ENCODE measurements at regions not wholly inside any gene's neighbourhood (a gene's known extent, or its start where the extent isn't known, plus 50 kb on each side); places are given as distances from the start of the nearest gene placed in this dataset.

DNA sequence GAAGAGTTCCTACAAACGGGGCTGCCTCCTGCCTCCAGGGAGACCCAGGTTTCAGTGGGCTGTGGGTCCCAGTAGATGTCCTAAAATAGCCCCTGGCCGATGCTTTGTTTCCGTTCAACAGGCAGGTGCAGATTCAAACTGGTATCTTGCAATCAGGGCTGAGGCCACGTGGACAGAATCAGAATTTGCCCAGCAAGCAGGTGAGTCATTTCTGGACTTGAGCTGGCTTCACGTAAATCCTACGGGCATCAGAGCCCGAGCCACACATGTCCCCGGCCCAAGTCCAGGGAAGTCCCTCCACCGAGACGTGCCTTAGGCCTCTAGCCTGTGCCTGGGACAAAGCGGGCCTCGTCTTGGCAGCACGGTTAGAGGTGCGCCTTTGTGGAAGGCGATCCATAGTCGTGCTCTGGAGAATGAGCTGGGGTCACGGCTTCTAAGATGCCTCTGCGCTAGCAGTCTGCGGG lies 101.6 kb upstream of the FRMD1 start:
- H3K27ac Mint-ChIP-seq (ENCODE audit: unreplicated experiment) = no peak overlapping the region
- peak; percentile 73 for DNase-seq (ENCODE audit: extremely low spot score, unreplicated experiment)
- H3K36me3 Mint-ChIP-seq (ENCODE audit: unreplicated experiment) = no peaks in the 10 kb centered on the region
- H3K4me3 Mint-ChIP-seq (ENCODE audit: unreplicated experiment) = no peak overlapping the region
- H3K9me3 Mint-ChIP-seq (ENCODE audit: unreplicated experiment) = no peaks in the 10 kb centered on the region
- TF ChIP-seq CTCF (IDR thresholded peaks at IDR 0.05) = no peak
- no peaks in the 10 kb centered on the region for H3K4me1 Mint-ChIP-seq (ENCODE audit: unreplicated experiment)
- peaks cover 3% of the 10 kb centered on the region for H3K27me3 Mint-ChIP-seq (ENCODE audit: unreplicated experiment)

GRCh38 chr6:168179702-168180382 lies 100.8 kb upstream of the FRMD1 start:
- Mint-ChIP-seq H3K36me3 (ENCODE audit: unreplicated experiment) (no peaks in the 10 kb centered on the region), H3K27me3 (ENCODE audit: unreplicated experiment) (peaks cover 3% of the 10 kb centered on the region), H3K4me1 (ENCODE audit: unreplicated experiment) (no peaks in the 10 kb centered on the region), H3K9me3 (ENCODE audit: unreplicated experiment) (no peaks in the 10 kb centered on the region), H3K27ac (ENCODE audit: unreplicated experiment) (no peak overlapping the region), H3K4me3 (ENCODE audit: unreplicated experiment) (no peak overlapping the region)
- peak; percentile 78 for DNase-seq (ENCODE audit: extremely low spot score, unreplicated experiment)
- no peak for TF ChIP-seq CTCF (IDR thresholded peaks at IDR 0.05)

GRCh38 chr6:168179133-168179532 lies 100.1 kb upstream of the FRMD1 start:
- peak; percentile 73 for DNase-seq (ENCODE audit: extremely low spot score, unreplicated experiment)
- Mint-ChIP-seq H3K36me3 (ENCODE audit: unreplicated experiment) (no peaks in the 10 kb centered on the region), H3K4me1 (ENCODE audit: unreplicated experiment) (peaks cover 6% of the 10 kb centered on the region), H3K27ac (ENCODE audit: unreplicated experiment) (no peak overlapping the region), H3K4me3 (ENCODE audit: unreplicated experiment) (no peak overlapping the region), H3K9me3 (ENCODE audit: unreplicated experiment) (no peaks in the 10 kb centered on the region), H3K27me3 (ENCODE audit: unreplicated experiment) (peaks cover 4% of the 10 kb centered on the region)
- TF ChIP-seq CTCF (IDR thresholded peaks at IDR 0.05) = no peak

- DNase-seq (ENCODE audit: extremely low spot score, unreplicated experiment) = no peak
- no peak overlapping the region for H3K4me3 Mint-ChIP-seq (ENCODE audit: unreplicated experiment)
- H3K27ac Mint-ChIP-seq (ENCODE audit: unreplicated experiment) = no peak overlapping the region
- peaks cover 4% of the 10 kb centered on the region for H3K27me3 Mint-ChIP-seq (ENCODE audit: unreplicated experiment)
- H3K9me3 Mint-ChIP-seq (ENCODE audit: unreplicated experiment) = no peaks in the 10 kb centered on the region
- no peak for TF ChIP-seq CTCF (IDR thresholded peaks at IDR 0.05)
- H3K4me1 Mint-ChIP-seq (ENCODE audit: unreplicated experiment) = peaks cover 8% of the 10 kb centered on the region
- H3K36me3 Mint-ChIP-seq (ENCODE audit: unreplicated experiment) = no peaks in the 10 kb centered on the region
These were observed 98.3 kb upstream of the FRMD1 start for GRCh38 chr6:168177103-168177891.

- no peak for TF ChIP-seq CTCF (IDR thresholded peaks at IDR 0.05)
- Mint-ChIP-seq H3K4me3 (ENCODE audit: unreplicated experiment) (no peak overlapping the region), H3K9me3 (ENCODE audit: unreplicated experiment) (no peaks in the 10 kb centered on the region), H3K27me3 (ENCODE audit: unreplicated experiment) (peaks cover 2% of the 10 kb centered on the region), H3K27ac (ENCODE audit: unreplicated experiment) (no peak overlapping the region), H3K4me1 (ENCODE audit: unreplicated experiment) (peaks cover 8% of the 10 kb centered on the region), H3K36me3 (ENCODE audit: unreplicated experiment) (no peaks in the 10 kb centered on the region)
- no peak for DNase-seq (ENCODE audit: extremely low spot score, unreplicated experiment)
These were observed 92.8 kb upstream of the FRMD1 start for GRCh38 chr6:168171673-168172353.
